ENCODE measurements at regions not wholly inside any gene's neighbourhood (a gene's known extent, or its start where the extent isn't known, plus 50 kb on each side); places are given as distances from the start of the nearest gene placed in this dataset.

DNA sequence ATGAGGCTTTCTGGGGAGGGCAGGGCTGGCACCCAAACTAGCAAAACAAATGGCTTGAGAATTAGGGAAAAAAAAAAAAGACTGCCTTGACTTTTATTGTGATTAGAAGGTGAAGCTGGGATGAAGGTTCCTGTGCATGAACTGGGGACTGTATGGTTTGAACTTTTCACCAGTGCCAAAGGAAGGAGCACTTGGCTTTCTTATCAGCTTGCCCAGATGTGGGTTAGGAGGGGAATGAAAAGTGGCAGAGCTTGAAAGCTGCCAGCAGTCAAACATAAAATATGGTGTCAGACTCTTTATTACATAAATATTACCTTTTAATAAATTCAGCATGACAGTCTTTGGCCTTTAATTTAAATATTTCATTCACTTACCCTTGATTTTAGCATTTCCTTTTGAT is 182.5 kb downstream of the PSAT1 start:
- Histone ChIP-seq H3K27me3 (ENCODE audit: control insufficient read depth, insufficient read depth, low read length, poor library complexity, severe bottlenecking) (no peaks in the 10 kb centered on the region), H3K4me1 (ENCODE audit: control insufficient read depth, insufficient read depth, low read length) (no peaks in the 10 kb centered on the region), H3K36me3 (ENCODE audit: control insufficient read depth, insufficient read depth, low read length) (no peaks in the 10 kb centered on the region), H3K9me3 (ENCODE audit: control insufficient read depth, low read length) (no peaks in the 10 kb centered on the region), H3K4me3 (ENCODE audit: insufficient read depth, low read depth, low read length) (no peak overlapping the region), H3K27ac (ENCODE audit: insufficient read depth, low read depth, low read length, poor library complexity, severe bottlenecking) (no peak overlapping the region)

DNA sequence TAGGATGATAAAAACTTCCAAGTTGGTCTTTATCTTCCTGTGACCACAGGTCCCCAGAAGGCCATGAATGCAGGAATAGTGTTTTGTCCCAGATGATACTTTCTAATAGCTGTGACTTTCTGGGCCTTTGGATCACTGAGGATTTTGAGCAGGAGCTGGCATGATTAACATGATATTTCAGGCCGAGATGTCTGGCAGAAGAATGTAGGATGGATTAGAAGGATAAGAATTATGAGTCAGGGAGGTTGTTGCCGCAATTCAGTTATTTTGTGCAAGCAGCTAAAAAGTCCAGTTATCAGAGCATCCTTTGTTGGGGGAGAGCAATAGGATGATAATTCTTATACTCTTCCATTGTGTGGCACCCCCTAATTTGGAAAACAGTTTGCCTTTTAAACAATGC is 189.7 kb downstream of the PSAT1 start:
- Histone ChIP-seq H3K9me3 (ENCODE audit: control insufficient read depth, low read length) (no peaks in the 10 kb centered on the region), H3K27ac (ENCODE audit: insufficient read depth, low read depth, low read length, poor library complexity, severe bottlenecking) (no peak overlapping the region), H3K4me1 (ENCODE audit: control insufficient read depth, insufficient read depth, low read length) (no peaks in the 10 kb centered on the region), H3K27me3 (ENCODE audit: control insufficient read depth, insufficient read depth, low read length, poor library complexity, severe bottlenecking) (no peaks in the 10 kb centered on the region), H3K4me3 (ENCODE audit: insufficient read depth, low read depth, low read length) (no peak overlapping the region), H3K36me3 (ENCODE audit: control insufficient read depth, insufficient read depth, low read length) (no peaks in the 10 kb centered on the region)
- 90 to 94% methylated on average over 2 of the region's 2 CpGs for WGBS, 2 experiments

DNA sequence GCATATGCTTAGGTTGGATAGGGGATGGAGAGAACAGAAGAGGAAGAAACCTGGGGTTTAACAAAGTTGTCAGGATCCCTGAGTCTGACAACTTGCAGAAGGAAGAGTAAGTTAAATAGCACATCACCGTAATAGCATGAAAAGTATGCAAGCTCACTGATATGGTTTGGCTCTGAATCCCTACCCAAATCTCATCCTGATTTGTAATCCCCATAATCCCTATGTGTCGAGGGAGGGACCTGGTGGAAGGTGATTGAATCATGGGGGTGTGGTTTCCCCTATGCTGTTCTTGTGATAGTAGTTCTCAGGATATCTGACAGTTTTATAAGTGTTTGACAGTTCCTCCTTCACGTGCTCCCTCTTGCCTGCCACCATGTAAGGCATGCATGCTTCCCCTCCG is 193.3 kb downstream of the PSAT1 start:
- Histone ChIP-seq H3K27ac (ENCODE audit: insufficient read depth, low read depth, low read length, poor library complexity, severe bottlenecking) (no peak overlapping the region), H3K4me1 (ENCODE audit: control insufficient read depth, insufficient read depth, low read length) (no peaks in the 10 kb centered on the region), H3K36me3 (ENCODE audit: control insufficient read depth, insufficient read depth, low read length) (no peaks in the 10 kb centered on the region), H3K27me3 (ENCODE audit: control insufficient read depth, insufficient read depth, low read length, poor library complexity, severe bottlenecking) (no peaks in the 10 kb centered on the region), H3K9me3 (ENCODE audit: control insufficient read depth, low read length) (no peaks in the 10 kb centered on the region), H3K4me3 (ENCODE audit: insufficient read depth, low read depth, low read length) (no peak overlapping the region)
- 93 to 94% methylated on average over 4 of the region's 4 CpGs for WGBS, 2 experiments

DNA sequence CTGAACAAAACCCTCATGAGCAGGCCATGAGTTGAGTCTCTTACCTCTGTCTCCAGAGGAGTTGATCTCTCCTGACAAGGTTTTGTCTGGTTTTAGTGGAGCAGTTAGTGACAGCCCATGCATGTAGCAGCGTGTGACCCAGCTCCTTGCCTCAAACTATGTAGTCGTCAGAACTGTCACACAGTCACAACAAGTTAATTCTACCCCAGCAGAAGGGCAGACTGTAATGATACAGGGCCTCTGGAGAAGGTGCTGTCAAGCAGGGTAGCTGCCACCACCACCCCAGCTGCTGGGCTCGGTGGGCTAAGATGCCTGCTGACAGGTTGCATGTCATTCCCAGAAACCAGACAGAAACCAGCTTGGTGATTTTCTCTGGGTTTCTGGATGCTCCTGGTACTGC is 194.5 kb downstream of the PSAT1 start:
- H3K9me3 ChIP-seq (ENCODE audit: control insufficient read depth, low read length), result no peaks in the 10 kb centered on the region
- no peak overlapping the region for H3K4me3 ChIP-seq (ENCODE audit: insufficient read depth, low read depth, low read length)
- 83 to 89% methylated on average over 3 of the region's 3 CpGs for WGBS, 2 experiments
- no peaks in the 10 kb centered on the region for H3K4me1 ChIP-seq (ENCODE audit: control insufficient read depth, insufficient read depth, low read length)
- no peaks in the 10 kb centered on the region for H3K36me3 ChIP-seq (ENCODE audit: control insufficient read depth, insufficient read depth, low read length)
- H3K27ac ChIP-seq (ENCODE audit: insufficient read depth, low read depth, low read length, poor library complexity, severe bottlenecking), result no peak overlapping the region
- H3K27me3 ChIP-seq (ENCODE audit: control insufficient read depth, insufficient read depth, low read length, poor library complexity, severe bottlenecking), result no peaks in the 10 kb centered on the region

DNA sequence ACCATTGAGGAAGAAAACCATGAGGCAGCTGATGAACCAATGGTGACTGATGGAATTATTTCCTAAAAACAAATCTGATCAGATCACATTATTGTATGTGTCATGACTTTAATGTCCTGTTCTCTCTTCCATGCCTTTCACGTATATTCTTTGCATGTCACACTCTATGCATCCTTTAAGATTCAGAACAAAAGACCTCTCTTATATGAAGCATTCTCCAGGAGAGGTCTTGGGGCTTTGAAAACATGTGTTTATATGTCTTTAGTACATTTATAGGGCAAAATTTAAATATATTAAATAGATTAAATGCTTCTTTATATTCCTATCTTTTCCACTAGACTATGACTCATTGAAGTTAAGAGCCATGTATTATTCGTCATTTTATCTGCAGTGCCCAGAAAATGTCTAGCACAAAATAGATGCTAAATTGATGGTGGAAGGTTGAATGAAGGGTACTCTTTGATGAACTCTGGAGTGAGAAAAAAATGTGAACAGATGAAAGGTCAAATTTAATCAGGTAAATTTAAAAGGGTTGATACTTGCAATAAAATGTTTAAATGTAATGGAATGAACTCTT is 196.3 kb downstream of the PSAT1 start:
- Histone ChIP-seq H3K9me3 (ENCODE audit: control insufficient read depth, low read length) (no peaks in the 10 kb centered on the region), H3K36me3 (ENCODE audit: control insufficient read depth, insufficient read depth, low read length) (no peaks in the 10 kb centered on the region), H3K4me3 (ENCODE audit: insufficient read depth, low read depth, low read length) (no peak overlapping the region), H3K4me1 (ENCODE audit: control insufficient read depth, insufficient read depth, low read length) (no peaks in the 10 kb centered on the region), H3K27ac (ENCODE audit: insufficient read depth, low read depth, low read length, poor library complexity, severe bottlenecking) (no peak overlapping the region), H3K27me3 (ENCODE audit: control insufficient read depth, insufficient read depth, low read length, poor library complexity, severe bottlenecking) (no peaks in the 10 kb centered on the region)
- 98 to 100% methylated on average over 2 of the region's 2 CpGs for WGBS, 2 experiments

DNA sequence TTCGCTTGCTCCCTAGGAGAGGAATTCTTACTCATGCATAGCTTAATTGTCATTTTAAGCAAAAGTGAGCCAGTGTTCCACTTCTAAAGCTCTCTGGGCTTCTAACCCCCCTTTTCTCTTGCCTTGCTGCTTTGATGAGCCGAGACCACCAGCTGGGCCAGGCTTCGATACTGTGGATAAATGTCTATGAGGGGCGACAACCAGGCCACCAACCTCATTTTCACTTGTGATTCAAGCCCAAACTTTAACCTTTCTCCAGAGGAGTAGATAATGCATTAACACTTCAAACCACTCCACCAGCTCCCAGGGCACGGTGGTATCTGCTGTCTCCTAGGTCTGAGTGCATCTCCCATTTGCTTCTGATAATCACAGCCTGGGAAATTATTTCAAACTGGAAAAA is 205.6 kb downstream of the PSAT1 start:
- WGBS, 2 experiments, result 67 to 69% methylated on average over 5 of the region's 5 CpGs
- Histone ChIP-seq H3K36me3 (ENCODE audit: control insufficient read depth, insufficient read depth, low read length) (no peaks in the 10 kb centered on the region), H3K27me3 (ENCODE audit: control insufficient read depth, insufficient read depth, low read length, poor library complexity, severe bottlenecking) (no peaks in the 10 kb centered on the region), H3K4me3 (ENCODE audit: insufficient read depth, low read depth, low read length) (no peak overlapping the region), H3K9me3 (ENCODE audit: control insufficient read depth, low read length) (no peaks in the 10 kb centered on the region), H3K4me1 (ENCODE audit: control insufficient read depth, insufficient read depth, low read length) (peaks cover 5% of the 10 kb centered on the region), H3K27ac (ENCODE audit: insufficient read depth, low read depth, low read length, poor library complexity, severe bottlenecking) (no peak overlapping the region)

DNA sequence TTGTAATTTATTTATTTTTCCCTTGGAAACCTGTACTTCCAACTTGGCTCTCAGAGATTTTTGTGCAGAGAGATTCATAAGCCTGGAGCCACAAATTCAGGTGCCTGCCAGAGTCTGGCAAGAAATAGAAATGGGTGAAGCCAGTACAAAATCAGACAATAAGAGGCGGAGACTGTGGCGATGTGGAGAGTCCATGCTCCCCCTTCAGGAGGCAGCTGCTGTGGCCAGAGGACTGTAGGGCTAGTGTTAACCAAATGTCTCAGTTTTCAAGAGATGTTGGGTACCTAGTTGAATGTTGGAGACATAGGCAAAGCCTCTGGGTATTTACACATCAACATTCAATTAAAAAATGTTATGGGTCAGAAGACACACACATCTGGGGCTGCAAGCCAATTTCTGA is 208.6 kb downstream of the PSAT1 start:
- Histone ChIP-seq H3K27me3 (ENCODE audit: control insufficient read depth, insufficient read depth, low read length, poor library complexity, severe bottlenecking) (no peaks in the 10 kb centered on the region), H3K4me3 (ENCODE audit: insufficient read depth, low read depth, low read length) (no peak overlapping the region), H3K9me3 (ENCODE audit: control insufficient read depth, low read length) (no peaks in the 10 kb centered on the region), H3K4me1 (ENCODE audit: control insufficient read depth, insufficient read depth, low read length) (peaks cover 6% of the 10 kb centered on the region), H3K36me3 (ENCODE audit: control insufficient read depth, insufficient read depth, low read length) (no peaks in the 10 kb centered on the region), H3K27ac (ENCODE audit: insufficient read depth, low read depth, low read length, poor library complexity, severe bottlenecking) (no peak overlapping the region)
- WGBS, 2 experiments, result 92% methylated on average over 2 of the region's 2 CpGs

DNA sequence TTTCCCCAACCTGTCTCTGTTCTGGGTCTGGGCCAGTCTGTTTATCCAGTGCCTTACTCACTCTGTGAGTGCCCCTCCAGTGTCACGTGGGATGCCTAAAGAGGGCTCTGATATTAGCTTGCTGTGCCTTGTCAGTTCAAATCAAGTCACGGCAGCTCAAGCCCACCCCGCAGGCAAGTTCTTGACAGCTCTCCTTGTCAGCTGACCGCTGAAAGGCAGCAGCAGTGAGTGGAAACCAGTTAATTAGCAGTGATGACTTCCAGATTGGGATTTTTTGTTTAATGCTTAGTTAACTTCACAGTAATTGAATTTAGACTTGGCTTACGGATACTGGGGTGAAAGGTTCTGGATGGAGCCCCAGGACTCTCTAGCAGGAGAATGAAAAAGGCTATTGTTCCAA is 210.1 kb downstream of the PSAT1 start:
- H3K27me3 ChIP-seq (ENCODE audit: control insufficient read depth, insufficient read depth, low read length, poor library complexity, severe bottlenecking), result no peaks in the 10 kb centered on the region
- peaks cover 6% of the 10 kb centered on the region for H3K4me1 ChIP-seq (ENCODE audit: control insufficient read depth, insufficient read depth, low read length)
- no peak overlapping the region for H3K4me3 ChIP-seq (ENCODE audit: insufficient read depth, low read depth, low read length)
- 65 to 68% methylated on average over 5 of the region's 5 CpGs for WGBS, 2 experiments
- H3K27ac ChIP-seq (ENCODE audit: insufficient read depth, low read depth, low read length, poor library complexity, severe bottlenecking), result no peak overlapping the region
- no peaks in the 10 kb centered on the region for H3K36me3 ChIP-seq (ENCODE audit: control insufficient read depth, insufficient read depth, low read length)
- no peaks in the 10 kb centered on the region for H3K9me3 ChIP-seq (ENCODE audit: control insufficient read depth, low read length)

DNA sequence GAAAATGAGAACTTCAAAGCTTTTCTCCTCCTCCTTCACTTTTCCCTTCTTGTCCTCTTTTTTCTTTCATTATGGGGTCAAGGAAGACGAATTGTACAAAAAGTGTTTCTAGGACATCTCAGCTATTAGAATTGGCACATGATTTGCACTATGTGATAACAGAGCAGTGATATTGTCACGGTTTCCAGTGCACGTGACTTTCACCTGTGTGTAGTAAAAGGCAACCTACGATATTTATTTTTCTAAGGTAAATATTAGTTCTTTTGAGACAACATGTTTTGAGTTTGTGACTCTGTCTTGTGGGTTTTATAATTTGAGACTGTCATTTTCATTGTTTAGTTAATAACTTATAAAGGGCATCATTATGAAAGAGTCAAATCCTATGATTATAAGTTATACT is 213.1 kb downstream of the PSAT1 start:
- 96% methylated on average over 4 of the region's 4 CpGs for WGBS, 2 experiments
- no peaks in the 10 kb centered on the region for H3K9me3 ChIP-seq (ENCODE audit: control insufficient read depth, low read length)
- H3K27me3 ChIP-seq (ENCODE audit: control insufficient read depth, insufficient read depth, low read length, poor library complexity, severe bottlenecking), result no peaks in the 10 kb centered on the region
- peaks cover 6% of the 10 kb centered on the region for H3K4me1 ChIP-seq (ENCODE audit: control insufficient read depth, insufficient read depth, low read length)
- no peaks in the 10 kb centered on the region for H3K36me3 ChIP-seq (ENCODE audit: control insufficient read depth, insufficient read depth, low read length)
- no peak overlapping the region for H3K4me3 ChIP-seq (ENCODE audit: insufficient read depth, low read depth, low read length)
- H3K27ac ChIP-seq (ENCODE audit: insufficient read depth, low read depth, low read length, poor library complexity, severe bottlenecking), result no peak overlapping the region

DNA sequence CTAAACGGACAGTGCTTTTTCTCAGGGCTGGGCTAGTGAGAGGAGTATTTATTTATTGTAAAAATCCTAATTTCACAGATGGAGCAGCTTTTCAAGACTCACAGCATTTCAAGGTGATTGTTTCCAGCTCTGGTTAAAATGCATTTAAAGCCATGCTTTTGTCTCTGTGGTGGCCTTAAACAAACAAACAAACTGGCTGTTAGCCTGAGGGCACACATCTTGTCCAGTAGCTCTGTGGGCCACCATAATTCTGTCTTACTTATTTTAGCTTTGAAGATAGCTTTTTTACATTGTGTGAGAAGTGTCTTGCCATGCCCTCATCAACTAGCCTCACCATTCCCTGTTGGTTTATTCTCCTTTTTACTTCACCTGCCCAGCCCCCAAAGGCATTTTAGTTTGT is 218.2 kb downstream of the PSAT1 start:
- H3K9me3 ChIP-seq (ENCODE audit: control insufficient read depth, low read length), result no peaks in the 10 kb centered on the region
- H3K4me3 ChIP-seq (ENCODE audit: insufficient read depth, low read depth, low read length), result no peak overlapping the region
- H3K27ac ChIP-seq (ENCODE audit: insufficient read depth, low read depth, low read length, poor library complexity, severe bottlenecking), result no peak overlapping the region
- no peaks in the 10 kb centered on the region for H3K27me3 ChIP-seq (ENCODE audit: control insufficient read depth, insufficient read depth, low read length, poor library complexity, severe bottlenecking)
- WGBS, 2 experiments, result 91 to 100% methylated on average over 1 of the region's 1 CpG
- no peaks in the 10 kb centered on the region for H3K4me1 ChIP-seq (ENCODE audit: control insufficient read depth, insufficient read depth, low read length)
- no peaks in the 10 kb centered on the region for H3K36me3 ChIP-seq (ENCODE audit: control insufficient read depth, insufficient read depth, low read length)

DNA sequence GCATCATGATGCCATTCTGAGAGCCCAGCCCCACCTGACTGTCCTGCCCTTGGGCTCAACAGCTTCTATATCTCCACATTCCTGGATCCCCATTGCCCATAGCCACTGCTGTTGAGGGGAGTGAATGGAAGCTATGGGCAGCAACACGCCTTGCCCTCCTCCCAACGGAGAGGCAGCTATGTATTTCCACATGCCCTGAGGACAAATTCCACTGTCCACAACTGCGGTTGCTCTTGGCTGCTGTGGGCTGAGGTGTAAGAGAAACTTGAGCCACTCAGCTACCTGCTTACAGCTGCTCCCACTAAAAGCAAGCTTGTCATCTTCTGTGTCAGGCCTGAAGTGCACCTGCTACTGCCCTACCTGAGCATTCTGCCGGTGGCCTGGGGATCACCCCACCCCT is 222.9 kb downstream of the PSAT1 start:
- Histone ChIP-seq H3K27me3 (ENCODE audit: control insufficient read depth, insufficient read depth, low read length, poor library complexity, severe bottlenecking) (no peaks in the 10 kb centered on the region), H3K4me1 (ENCODE audit: control insufficient read depth, insufficient read depth, low read length) (no peaks in the 10 kb centered on the region), H3K4me3 (ENCODE audit: insufficient read depth, low read depth, low read length) (no peak overlapping the region), H3K9me3 (ENCODE audit: control insufficient read depth, low read length) (no peaks in the 10 kb centered on the region), H3K36me3 (ENCODE audit: control insufficient read depth, insufficient read depth, low read length) (no peaks in the 10 kb centered on the region), H3K27ac (ENCODE audit: insufficient read depth, low read depth, low read length, poor library complexity, severe bottlenecking) (no peak overlapping the region)
- WGBS, 2 experiments, result 91 to 96% methylated on average over 4 of the region's 4 CpGs
